ENCODE measurements at regions not wholly inside any gene's neighbourhood (a gene's known extent, or its start where the extent isn't known, plus 50 kb on each side); places are given as distances from the start of the nearest gene placed in this dataset.

DNA sequence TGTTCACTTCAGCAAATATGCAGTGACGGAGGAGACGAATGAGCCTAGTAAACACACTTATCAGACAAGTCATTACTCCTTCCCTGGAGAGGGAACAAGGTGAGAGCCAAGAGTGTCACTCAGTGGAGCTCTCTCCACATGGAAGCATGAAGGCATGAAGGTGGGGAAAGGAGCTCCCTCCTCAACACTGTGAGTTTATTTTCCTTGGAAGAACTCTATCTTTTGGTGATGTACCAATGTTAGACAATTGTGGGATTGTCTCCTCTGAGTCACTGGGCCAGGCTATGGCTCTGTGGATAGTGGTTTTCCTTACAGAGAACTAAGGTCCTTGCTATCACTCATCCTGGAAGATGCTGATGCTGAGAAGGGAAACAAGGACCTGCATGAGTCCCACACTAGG, 200.2 kb downstream of the CPEB2 start:
- TF ChIP-seq, protein P1, sequence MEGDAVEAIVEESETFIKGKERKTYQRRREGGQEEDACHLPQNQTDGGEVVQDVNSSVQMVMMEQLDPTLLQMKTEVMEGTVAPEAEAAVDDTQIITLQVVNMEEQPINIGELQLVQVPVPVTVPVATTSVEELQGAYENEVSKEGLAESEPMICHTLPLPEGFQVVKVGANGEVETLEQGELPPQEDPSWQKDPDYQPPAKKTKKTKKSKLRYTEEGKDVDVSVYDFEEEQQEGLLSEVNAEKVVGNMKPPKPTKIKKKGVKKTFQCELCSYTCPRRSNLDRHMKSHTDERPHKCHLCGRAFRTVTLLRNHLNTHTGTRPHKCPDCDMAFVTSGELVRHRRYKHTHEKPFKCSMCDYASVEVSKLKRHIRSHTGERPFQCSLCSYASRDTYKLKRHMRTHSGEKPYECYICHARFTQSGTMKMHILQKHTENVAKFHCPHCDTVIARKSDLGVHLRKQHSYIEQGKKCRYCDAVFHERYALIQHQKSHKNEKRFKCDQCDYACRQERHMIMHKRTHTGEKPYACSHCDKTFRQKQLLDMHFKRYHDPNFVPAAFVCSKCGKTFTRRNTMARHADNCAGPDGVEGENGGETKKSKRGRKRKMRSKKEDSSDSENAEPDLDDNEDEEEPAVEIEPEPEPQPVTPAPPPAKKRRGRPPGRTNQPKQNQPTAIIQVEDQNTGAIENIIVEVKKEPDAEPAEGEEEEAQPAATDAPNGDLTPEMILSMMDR (IDR thresholded peaks at IDR 0.05; ENCODE audit: low read length): no peak
- TF ChIP-seq EZH2 (optimal IDR thresholded peaks at IDR 0.05; ENCODE audit: low read depth, low read length): no peak
